Body of pancreas (tissue), 4 donors: ENCODE measurements at regions not wholly inside any gene's neighbourhood (a gene's known extent, or its start where the extent isn't known, plus 50 kb on each side); places are given as distances from the start of the nearest gene placed in this dataset.

Source experiments
- ATAC-seq: fragments of 150-250 bp; one replicate; pipeline ENCODE4 v1.9.1; 2016
- DNase-seq, 4 donors: peaks; one replicate each; pipeline ENCODE4 v3.0.0-alpha.2; 2019
- H3K27ac ChIP-seq, 4 donors: fragments of 200-600 bp; sonication (generic); 1 replicate in 3 of 4; 2 replicates in 1 of 4; pipeline versions ENCODE4 v1.5.1 to v1.6.1; 2016 to 2019; ENCODE audit warnings: mild to moderate bottlenecking in 1 of 4, mixed read lengths in 1 of 4, moderate library complexity in 1 of 4
- H3K27me3 ChIP-seq, 2 donors: fragments of 200-600 bp; sonication (generic); one replicate each; pipeline ENCODE4 v1.6.0; 2016; ENCODE audit warnings: mild to moderate bottlenecking in 1 of 2
- H3K36me3 ChIP-seq, 2 donors: fragments of 200-600 bp; sonication (generic); replicated peaks in 1 of 2; 2 replicates each; pipeline ENCODE4 v1.5.1; 2016; ENCODE audit warnings: low read depth in 2 of 2; ENCODE audit not compliant: insufficient read depth in 1 of 2
- H3K4me1 ChIP-seq: fragments of 200-600 bp; sonication (generic); one replicate; pipeline ENCODE4 v1.6.0; 2016
- H3K4me3 ChIP-seq, 2 donors: fragments of 200-600 bp; sonication (generic); 1 replicate in 1 of 2; 2 replicates in 1 of 2; pipeline ENCODE4 v1.5.1; 2016 to 2019
- H3K9me3 ChIP-seq, 3 donors: fragments of 200-600 bp; sonication (generic); 1 replicate in 2 of 3; 2 replicates in 1 of 3; pipeline ENCODE4 v1.5.1; 2016
- POLR2A ChIP-seq, 3 donors: fragments of 450-650 bp; IDR thresholded peaks; one replicate each; pipeline ENCODE4 v1.6.1; 2016; ENCODE audit warnings: antibody characterized with exemption in 3 of 3, mild to moderate bottlenecking in 2 of 3
- WGBS, 2 donors: methylation state at CpG; one replicate each; pipeline ENCODE4 v1.1.5; 2017; 5-methylcytosine and 5-hydroxymethylcytosine counted together
- intact Hi-C: fragments of 100-400 bp; cut with DNase I; formaldehyde crosslinking; loops from one replicate; pipeline ENCODE4 v1.15.1; 2023
- TF ChIP-seq, protein P1 (sequence below), 7 experiments: fragments of 450-650 bp in 4 of 7; fragments of 200-600 bp in 3 of 7; sonication (generic) in 3 of 7; IDR thresholded peaks; one replicate each; pipeline ENCODE4 v1.5.1; 2016 to 2019; ENCODE audit warnings: antibody characterized with exemption in 7 of 7

GRCh38 chr13:111022241-111022640 lies 92.9 kb upstream of the ARHGEF7 start:
- intact Hi-C loops: no loop called here
- DNase-seq (no peak), ATAC-seq (no peak)
- Histone ChIP-seq H3K36me3 (no peaks in the 10 kb centered on the region), H3K27me3 (no peaks in the 10 kb centered on the region), H3K27ac (no peak overlapping the region), H3K9me3 (peaks cover 0 to 6% (median 0%) of the 10 kb centered on the region in 3 donors), H3K4me1 (no peaks in the 10 kb centered on the region), H3K4me3 (no peak overlapping the region)
- TF ChIP-seq POLR2A (IDR thresholded peaks at IDR 0.05): no peak
- TF ChIP-seq, protein P1, sequence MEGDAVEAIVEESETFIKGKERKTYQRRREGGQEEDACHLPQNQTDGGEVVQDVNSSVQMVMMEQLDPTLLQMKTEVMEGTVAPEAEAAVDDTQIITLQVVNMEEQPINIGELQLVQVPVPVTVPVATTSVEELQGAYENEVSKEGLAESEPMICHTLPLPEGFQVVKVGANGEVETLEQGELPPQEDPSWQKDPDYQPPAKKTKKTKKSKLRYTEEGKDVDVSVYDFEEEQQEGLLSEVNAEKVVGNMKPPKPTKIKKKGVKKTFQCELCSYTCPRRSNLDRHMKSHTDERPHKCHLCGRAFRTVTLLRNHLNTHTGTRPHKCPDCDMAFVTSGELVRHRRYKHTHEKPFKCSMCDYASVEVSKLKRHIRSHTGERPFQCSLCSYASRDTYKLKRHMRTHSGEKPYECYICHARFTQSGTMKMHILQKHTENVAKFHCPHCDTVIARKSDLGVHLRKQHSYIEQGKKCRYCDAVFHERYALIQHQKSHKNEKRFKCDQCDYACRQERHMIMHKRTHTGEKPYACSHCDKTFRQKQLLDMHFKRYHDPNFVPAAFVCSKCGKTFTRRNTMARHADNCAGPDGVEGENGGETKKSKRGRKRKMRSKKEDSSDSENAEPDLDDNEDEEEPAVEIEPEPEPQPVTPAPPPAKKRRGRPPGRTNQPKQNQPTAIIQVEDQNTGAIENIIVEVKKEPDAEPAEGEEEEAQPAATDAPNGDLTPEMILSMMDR (IDR thresholded peaks at IDR 0.05): no peak
- 83 to 85% methylated on average over 1 of the region's 1 CpG for whole genome bisulfite sequencing, 2 donors

GRCh38 chr13:111021270-111021669 lies 93.8 kb upstream of the ARHGEF7 start:
- 58 to 69% methylated on average over 1 of the region's 1 CpG for WGBS, 2 donors
- Histone ChIP-seq H3K27me3 (no peaks in the 10 kb centered on the region), H3K27ac (no peak overlapping the region), H3K36me3 (no peaks in the 10 kb centered on the region), H3K4me3 (no peak overlapping the region), H3K4me1 (no peaks in the 10 kb centered on the region), H3K9me3 (peaks cover 0 to 6% (median 0%) of the 10 kb centered on the region in 3 donors)
- no peak for TF ChIP-seq POLR2A (IDR thresholded peaks at IDR 0.05)
- TF ChIP-seq, protein P1 (IDR thresholded peaks at IDR 0.05): no peak
- intact Hi-C loops: no loop called here
- DNase-seq: no peak
- ATAC-seq: no peak

DNA sequence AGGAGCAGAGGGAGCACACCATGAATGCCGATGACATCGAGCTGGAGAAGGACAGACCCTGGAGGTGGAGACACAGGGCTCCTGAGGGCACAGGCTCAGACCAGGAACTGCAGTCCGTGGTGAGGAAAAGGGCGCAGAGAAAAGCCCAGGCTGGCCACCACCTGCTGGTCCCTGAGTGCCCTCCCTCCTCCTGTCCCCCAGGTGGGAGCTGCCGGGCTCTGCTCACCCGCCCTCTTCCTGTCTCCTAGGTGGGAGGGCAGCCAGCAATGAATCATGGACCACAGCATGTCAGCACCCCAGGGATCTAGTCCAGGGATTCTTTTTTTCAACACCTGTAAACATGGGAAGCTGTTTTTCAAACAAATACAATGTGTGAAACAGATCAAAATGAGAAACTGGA lies 94.6 kb upstream of the ARHGEF7 start:
- intact Hi-C loops: no loop called here
- DNase-seq (no peak), ATAC-seq (no peak)
- TF ChIP-seq, protein P1 (IDR thresholded peaks at IDR 0.05): no peak
- no peak for TF ChIP-seq POLR2A (IDR thresholded peaks at IDR 0.05)
- no peak overlapping the region for H3K27ac ChIP-seq
- no peaks in the 10 kb centered on the region for H3K4me1 ChIP-seq
- no peaks in the 10 kb centered on the region for H3K36me3 ChIP-seq
- no peaks in the 10 kb centered on the region for H3K27me3 ChIP-seq
- peaks cover 0 to 6% (median 0%) of the 10 kb centered on the region in 3 donors for H3K9me3 ChIP-seq
- no peak overlapping the region for H3K4me3 ChIP-seq
- WGBS, 2 donors: 78% methylated on average over 6 of the region's 6 CpGs

- intact Hi-C loops: no loop called here
- ATAC-seq: no peak
These were observed 95.1 kb upstream of the ARHGEF7 start for GRCh38 chr13:111020021-111020420.

More at GRCh38 chr13:111020021-111020420, 95.1 kb upstream of the ARHGEF7 start:
- Histone ChIP-seq H3K9me3 (peaks cover 0 to 6% (median 0%) of the 10 kb centered on the region in 3 donors), H3K36me3 (no peaks in the 10 kb centered on the region), H3K27ac (no peak overlapping the region), H3K4me3 (no peak overlapping the region), H3K27me3 (no peaks in the 10 kb centered on the region), H3K4me1 (no peaks in the 10 kb centered on the region)
- WGBS, 2 donors: 93 to 94% methylated on average over 19 to 24 of the region's 24 CpGs
- TF ChIP-seq, protein P1 (IDR thresholded peaks at IDR 0.05): no peak
- no peak for TF ChIP-seq POLR2A (IDR thresholded peaks at IDR 0.05)
- no peak for DNase-seq
